ENCODE measurements at regions not wholly inside any gene's neighbourhood (a gene's known extent, or its start where the extent isn't known, plus 50 kb on each side); places are given as distances from the start of the nearest gene placed in this dataset.
"Not testable (repeated sequence)": the region's sequence is repeated elsewhere in the genome, so short reads cannot be mapped to it uniquely, and the experiment has no call there.

DNA sequence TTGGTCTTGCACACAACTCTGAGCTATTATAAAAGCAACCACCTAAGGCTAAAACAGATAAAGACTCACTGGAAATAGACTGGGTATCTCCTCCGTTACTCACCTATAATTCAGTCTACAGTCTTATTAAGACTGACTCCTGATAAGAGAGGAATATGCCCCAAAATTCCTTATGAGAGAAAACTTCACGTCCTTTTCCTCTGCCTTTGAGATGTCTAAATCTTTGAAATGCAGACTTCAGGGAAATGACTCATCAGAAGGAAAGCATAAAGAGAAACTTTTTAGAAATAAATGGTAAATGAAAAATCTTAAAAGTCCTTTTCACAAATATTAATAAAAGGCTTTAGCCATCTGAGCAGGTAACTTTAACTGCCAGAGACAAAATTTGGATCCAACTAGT lies 187.5 kb upstream of the RTL1 start:
- H3K27me3 ChIP-seq: peaks cover 13% of the 10 kb centered on the region
- H3K4me1 ChIP-seq (ENCODE audit: control insufficient read depth in 1 of 2, insufficient read depth in 1 of 2, low read depth in 1 of 2, low read length in 1 of 2): no peaks in the 10 kb centered on the region
- no peaks in the 10 kb centered on the region for H3K36me3 ChIP-seq
- TF ChIP-seq, protein P1, sequence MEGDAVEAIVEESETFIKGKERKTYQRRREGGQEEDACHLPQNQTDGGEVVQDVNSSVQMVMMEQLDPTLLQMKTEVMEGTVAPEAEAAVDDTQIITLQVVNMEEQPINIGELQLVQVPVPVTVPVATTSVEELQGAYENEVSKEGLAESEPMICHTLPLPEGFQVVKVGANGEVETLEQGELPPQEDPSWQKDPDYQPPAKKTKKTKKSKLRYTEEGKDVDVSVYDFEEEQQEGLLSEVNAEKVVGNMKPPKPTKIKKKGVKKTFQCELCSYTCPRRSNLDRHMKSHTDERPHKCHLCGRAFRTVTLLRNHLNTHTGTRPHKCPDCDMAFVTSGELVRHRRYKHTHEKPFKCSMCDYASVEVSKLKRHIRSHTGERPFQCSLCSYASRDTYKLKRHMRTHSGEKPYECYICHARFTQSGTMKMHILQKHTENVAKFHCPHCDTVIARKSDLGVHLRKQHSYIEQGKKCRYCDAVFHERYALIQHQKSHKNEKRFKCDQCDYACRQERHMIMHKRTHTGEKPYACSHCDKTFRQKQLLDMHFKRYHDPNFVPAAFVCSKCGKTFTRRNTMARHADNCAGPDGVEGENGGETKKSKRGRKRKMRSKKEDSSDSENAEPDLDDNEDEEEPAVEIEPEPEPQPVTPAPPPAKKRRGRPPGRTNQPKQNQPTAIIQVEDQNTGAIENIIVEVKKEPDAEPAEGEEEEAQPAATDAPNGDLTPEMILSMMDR (IDR thresholded peaks at IDR 0.05): no peak
- no peaks in the 10 kb centered on the region for H3K9me3 ChIP-seq
- no peak overlapping the region for H3K27ac ChIP-seq
- no peak overlapping the region for H3K4me3 ChIP-seq (ENCODE audit: low read depth in 1 of 2, low read length in 1 of 2)

DNA sequence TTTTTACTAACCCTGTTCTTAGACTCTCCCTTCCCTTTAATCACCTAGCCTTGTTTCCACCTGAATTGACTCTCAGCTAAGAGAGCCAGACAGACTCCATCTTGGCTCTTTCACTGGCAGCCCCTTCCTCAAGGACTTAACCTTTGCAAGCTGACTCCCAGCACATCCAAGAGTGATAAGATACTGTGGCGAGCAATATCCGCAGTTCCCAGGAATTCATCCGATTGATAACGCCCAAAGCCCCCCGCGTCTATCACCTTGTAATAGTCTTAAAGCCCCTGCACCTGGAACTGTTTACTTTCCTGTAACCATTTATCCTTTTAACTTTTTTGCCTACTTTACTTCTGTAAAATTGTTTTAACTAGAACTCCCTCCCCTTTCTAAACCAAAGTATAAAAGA lies 191.4 kb upstream of the RTL1 start:
- H3K27ac ChIP-seq; H3K9me3 ChIP-seq; H3K4me1 ChIP-seq (ENCODE audit: control insufficient read depth in 1 of 2, insufficient read depth in 1 of 2, low read depth in 1 of 2, low read length in 1 of 2); H3K4me3 ChIP-seq (ENCODE audit: low read depth in 1 of 2, low read length in 1 of 2); H3K36me3 ChIP-seq: not testable (repeated sequence)
- H3K27me3 ChIP-seq: peaks cover 20% of the 10 kb centered on the region

DNA sequence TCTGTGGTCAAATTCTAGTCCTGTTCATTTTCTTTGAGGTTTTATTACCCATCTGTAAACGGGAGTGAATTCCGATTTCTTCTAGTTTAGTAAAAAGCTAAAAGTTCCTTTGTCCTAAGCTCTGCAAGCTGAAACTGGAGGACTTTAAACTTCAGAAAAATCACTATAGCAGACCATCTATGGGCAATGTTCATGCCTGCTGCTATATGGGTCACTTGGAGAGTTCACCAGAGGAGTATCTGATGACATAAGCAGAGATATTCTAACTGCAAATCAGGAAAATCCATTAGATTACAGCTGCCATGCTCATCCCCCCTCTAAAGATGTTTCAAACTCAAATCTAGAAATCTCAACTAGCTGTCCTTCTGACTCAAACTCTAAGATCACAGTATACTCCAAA lies 193.0 kb upstream of the RTL1 start:
- H3K4me3 ChIP-seq (ENCODE audit: low read depth in 1 of 2, low read length in 1 of 2): no peak overlapping the region
- TF ChIP-seq, protein P1 (IDR thresholded peaks at IDR 0.05): no peak
- peaks cover 14% of the 10 kb centered on the region for H3K27me3 ChIP-seq
- no peaks in the 10 kb centered on the region for H3K9me3 ChIP-seq
- H3K36me3 ChIP-seq: no peaks in the 10 kb centered on the region
- H3K4me1 ChIP-seq (ENCODE audit: control insufficient read depth in 1 of 2, insufficient read depth in 1 of 2, low read depth in 1 of 2, low read length in 1 of 2): no peaks in the 10 kb centered on the region
- no peak overlapping the region for H3K27ac ChIP-seq

DNA sequence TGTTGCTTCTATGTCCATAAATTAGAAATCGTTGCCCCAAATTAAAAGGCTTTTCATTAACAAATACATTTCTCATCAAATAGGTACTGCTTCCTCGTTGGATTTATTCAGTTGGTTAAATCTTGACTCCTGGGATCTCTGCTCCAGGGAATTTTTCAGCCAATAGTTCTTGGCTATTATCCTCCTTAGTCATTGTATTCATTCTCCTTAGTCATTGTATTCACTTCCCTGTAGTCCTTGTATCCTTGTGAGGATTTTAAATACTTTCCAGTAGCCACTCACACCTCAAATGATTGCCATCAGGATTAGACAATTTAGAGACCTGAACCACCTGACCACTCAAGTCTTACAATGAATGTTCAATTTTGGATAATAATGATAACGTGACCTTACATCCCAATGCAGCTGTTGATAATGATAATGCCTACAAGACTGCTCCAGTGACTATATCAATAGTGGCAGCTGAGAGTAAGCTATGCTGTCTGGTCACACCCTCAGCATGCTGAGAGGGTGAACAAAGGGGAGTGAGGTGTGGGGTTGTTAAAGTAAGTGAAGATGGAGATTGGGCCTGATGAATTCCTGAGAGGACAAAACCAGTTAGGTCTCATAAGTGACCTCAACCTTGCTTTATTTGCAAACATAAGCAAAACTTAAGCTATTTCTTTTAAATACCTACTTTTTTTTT lies 193.7 kb upstream of the RTL1 start:
- TF ChIP-seq, protein P1 (IDR thresholded peaks at IDR 0.05): no peak
- H3K9me3 ChIP-seq: no peaks in the 10 kb centered on the region
- H3K4me3 ChIP-seq (ENCODE audit: low read depth in 1 of 2, low read length in 1 of 2): no peak overlapping the region
- H3K4me1 ChIP-seq (ENCODE audit: control insufficient read depth in 1 of 2, insufficient read depth in 1 of 2, low read depth in 1 of 2, low read length in 1 of 2): no peaks in the 10 kb centered on the region
- peaks cover 14% of the 10 kb centered on the region for H3K27me3 ChIP-seq
- no peaks in the 10 kb centered on the region for H3K36me3 ChIP-seq
- H3K27ac ChIP-seq: no peak overlapping the region

DNA sequence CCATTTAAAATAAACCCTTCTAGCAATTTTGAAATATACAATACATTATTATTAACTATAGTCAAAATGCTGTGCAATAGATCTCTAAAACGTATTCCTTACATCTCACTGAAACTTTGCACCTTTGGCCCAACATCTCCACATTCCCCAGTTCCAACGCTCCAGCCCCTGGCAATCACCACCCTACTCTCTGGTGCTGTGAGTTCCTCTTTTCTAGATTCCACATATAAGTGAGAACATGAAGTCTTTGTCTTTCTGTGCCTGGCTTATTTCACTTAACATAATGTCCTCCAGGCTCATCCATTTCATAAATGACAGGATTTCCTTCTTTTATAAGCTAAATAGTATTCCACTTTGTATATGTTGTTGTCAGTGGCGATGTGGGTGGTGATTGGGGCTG lies 194.7 kb upstream of the RTL1 start:
- H3K36me3 ChIP-seq: no peaks in the 10 kb centered on the region
- no peaks in the 10 kb centered on the region for H3K9me3 ChIP-seq
- H3K27me3 ChIP-seq: peaks cover 14% of the 10 kb centered on the region
- no peak overlapping the region for H3K27ac ChIP-seq
- no peaks in the 10 kb centered on the region for H3K4me1 ChIP-seq (ENCODE audit: control insufficient read depth in 1 of 2, insufficient read depth in 1 of 2, low read depth in 1 of 2, low read length in 1 of 2)
- no peak overlapping the region for H3K4me3 ChIP-seq (ENCODE audit: low read depth in 1 of 2, low read length in 1 of 2)
- TF ChIP-seq, protein P1 (IDR thresholded peaks at IDR 0.05): no peak

DNA sequence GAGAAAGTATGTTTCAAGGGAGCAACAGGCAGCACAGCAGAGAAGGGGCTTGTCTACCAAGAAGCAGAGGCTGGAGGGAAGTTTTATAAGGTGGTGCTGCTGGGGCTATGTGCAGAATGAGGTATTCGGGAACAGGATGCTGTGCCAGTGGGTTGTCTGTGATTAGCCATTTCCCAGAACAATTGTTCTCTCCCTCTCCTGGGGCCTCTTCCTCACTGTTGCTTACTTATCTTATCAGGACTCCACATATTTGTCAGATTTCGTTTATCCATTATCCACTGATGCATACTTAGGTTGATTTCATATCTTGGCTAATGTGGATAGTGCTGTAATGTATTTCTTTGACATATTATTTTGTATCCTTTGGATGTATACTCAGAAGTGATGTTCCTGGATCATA lies 195.1 kb upstream of the RTL1 start:
- Histone ChIP-seq H3K9me3 (no peaks in the 10 kb centered on the region), H3K4me3 (ENCODE audit: low read depth in 1 of 2, low read length in 1 of 2) (no peak overlapping the region), H3K36me3 (no peaks in the 10 kb centered on the region)

More for the DNA sequence above, 195.1 kb upstream of the RTL1 start:
- H3K27ac ChIP-seq: no peak overlapping the region
- peaks cover 14% of the 10 kb centered on the region for H3K27me3 ChIP-seq
- TF ChIP-seq, protein P1 (IDR thresholded peaks at IDR 0.05): no peak
- no peaks in the 10 kb centered on the region for H3K4me1 ChIP-seq (ENCODE audit: control insufficient read depth in 1 of 2, insufficient read depth in 1 of 2, low read depth in 1 of 2, low read length in 1 of 2)
